ENCODE measurements at regions not wholly inside any gene's neighbourhood (a gene's known extent, or its start where the extent isn't known, plus 50 kb on each side); places are given as distances from the start of the nearest gene placed in this dataset.
"Not testable (repeated sequence)": the region's sequence is repeated elsewhere in the genome, so short reads cannot be mapped to it uniquely, and the experiment has no call there.

DNA sequence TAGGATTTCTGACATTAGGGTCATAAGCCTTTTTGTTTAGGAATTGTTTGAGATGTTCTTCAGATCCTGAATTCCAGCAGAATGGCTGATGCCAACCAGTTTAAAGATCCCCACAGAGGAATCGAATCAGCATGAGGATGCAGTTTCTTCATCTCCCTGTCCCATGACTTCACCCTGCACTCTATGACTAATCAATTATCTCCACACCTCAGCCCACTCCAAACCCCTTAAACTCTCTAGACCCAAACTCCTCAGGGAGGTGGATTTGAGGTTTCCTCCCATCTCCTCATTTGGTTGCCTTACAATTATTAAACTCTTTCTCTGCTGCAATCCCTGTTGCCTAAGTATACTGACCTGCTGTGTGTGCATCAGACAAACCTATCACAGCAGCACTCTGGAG is 86.5 kb upstream of the CRY1 start:
- DNase-seq (no peak), ATAC-seq (no peak)
- H3K4me3 ChIP-seq (ENCODE audit: low read length), result no peak overlapping the region
- H3K27me3 ChIP-seq (ENCODE audit: control insufficient read depth, insufficient read depth), result no peaks in the 10 kb centered on the region
- H3K9me3 ChIP-seq (ENCODE audit: control insufficient read depth, low read length), result no peaks in the 10 kb centered on the region
- no peaks in the 10 kb centered on the region for H3K4me1 ChIP-seq (ENCODE audit: control insufficient read depth, insufficient read depth, low read length)
- H3K27ac ChIP-seq (ENCODE audit: low read length), result no peak overlapping the region
- intact Hi-C loops (cut with DNase I), result no loop called here
- WGBS, result 75% methylated on average over 1 of the region's 1 CpG

DNA sequence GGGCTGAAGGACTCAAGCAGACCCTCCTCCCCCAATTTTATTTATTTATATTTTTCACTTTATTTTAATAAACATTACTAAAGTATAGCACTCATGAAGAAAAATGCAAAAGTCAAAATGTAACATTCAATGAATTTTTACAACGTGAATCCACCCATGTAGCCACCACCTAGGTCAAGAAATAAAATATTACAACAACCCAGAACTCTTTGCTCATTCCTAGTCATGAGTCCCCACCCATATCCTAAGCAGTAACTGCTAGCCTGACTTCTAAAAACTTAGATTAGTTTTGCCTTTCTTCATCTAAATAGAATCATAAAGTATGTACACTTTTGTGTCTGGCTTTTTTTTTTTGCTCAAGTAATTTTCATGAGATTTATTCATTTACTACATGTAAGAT is 86.9 kb upstream of the CRY1 start:
- ATAC-seq, result no peak
- no peak overlapping the region for H3K4me3 ChIP-seq (ENCODE audit: low read length)
- H3K9me3 ChIP-seq (ENCODE audit: control insufficient read depth, low read length), result no peaks in the 10 kb centered on the region
- 56% methylated on average over 1 of the region's 1 CpG for WGBS
- H3K4me1 ChIP-seq (ENCODE audit: control insufficient read depth, insufficient read depth, low read length), result no peaks in the 10 kb centered on the region
- H3K27ac ChIP-seq (ENCODE audit: low read length), result no peak overlapping the region
- H3K27me3 ChIP-seq (ENCODE audit: control insufficient read depth, insufficient read depth), result no peaks in the 10 kb centered on the region
- intact Hi-C loops (cut with DNase I), result no loop called here
- no peak for DNase-seq

DNA sequence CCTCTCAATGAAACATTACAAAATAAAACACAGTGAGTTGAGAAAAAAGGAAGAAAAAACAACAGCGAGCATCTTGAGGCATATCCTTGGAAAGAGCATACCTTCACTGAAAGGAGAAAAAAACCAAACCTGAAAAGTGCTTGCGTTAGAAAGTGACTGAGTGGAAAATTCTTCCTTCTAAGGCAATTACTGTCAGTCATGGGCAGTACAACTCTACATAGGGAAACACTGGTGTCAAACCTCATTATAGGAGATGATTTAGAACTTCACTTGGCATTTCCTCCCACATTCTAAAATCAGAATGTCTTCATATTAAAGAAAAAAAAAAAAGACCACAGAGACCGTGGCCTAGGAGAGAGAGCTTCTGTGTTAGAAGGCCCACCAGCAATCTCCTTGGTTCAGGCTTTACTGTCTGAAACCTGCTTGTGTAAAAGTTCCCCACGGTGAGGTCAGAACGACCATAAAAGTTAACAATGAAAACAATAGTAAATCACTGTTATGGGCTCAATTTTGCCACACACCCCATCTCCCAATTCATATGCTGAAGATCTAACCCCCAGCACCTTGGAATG is 91.1 kb upstream of the CRY1 start:
- intact Hi-C loops (cut with DNase I), result no loop called here

DNA sequence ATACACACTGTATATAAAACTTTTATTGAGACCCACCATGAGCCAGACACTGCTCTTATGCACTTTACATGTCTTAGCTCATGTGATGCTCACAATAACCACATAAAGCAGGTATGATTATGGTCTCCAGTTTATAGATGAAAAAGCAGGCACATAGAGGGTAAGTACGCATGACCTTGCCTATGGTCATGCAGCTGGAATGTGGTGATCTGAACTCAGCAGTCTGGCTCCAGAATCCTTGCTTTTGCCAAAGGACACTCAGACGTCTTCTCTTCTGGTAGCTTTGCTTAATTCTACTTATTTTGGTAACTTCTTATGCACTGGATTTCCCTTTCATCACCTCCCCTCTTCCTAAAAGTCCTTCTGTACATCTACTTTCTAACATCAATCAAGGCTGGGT is 103.3 kb upstream of the CRY1 start:
- Histone ChIP-seq H3K27me3 (ENCODE audit: control insufficient read depth, insufficient read depth) (no peaks in the 10 kb centered on the region), H3K4me3 (ENCODE audit: low read length) (no peak overlapping the region), H3K4me1 (ENCODE audit: control insufficient read depth, insufficient read depth, low read length) (no peaks in the 10 kb centered on the region), H3K27ac (ENCODE audit: low read length) (no peak overlapping the region), H3K9me3 (ENCODE audit: control insufficient read depth, low read length) (no peaks in the 10 kb centered on the region)
- intact Hi-C loops (cut with DNase I), result no loop called here
- DNase-seq, result no peak
- no peak for ATAC-seq
- WGBS, result 53% methylated on average over 2 of the region's 2 CpGs

More for the DNA sequence above, 91.1 kb upstream of the CRY1 start:
- Histone ChIP-seq H3K4me1 (ENCODE audit: control insufficient read depth, insufficient read depth, low read length) (no peaks in the 10 kb centered on the region), H3K27me3 (ENCODE audit: control insufficient read depth, insufficient read depth) (no peaks in the 10 kb centered on the region), H3K27ac (ENCODE audit: low read length) (no peak overlapping the region), H3K9me3 (ENCODE audit: control insufficient read depth, low read length) (no peaks in the 10 kb centered on the region), H3K4me3 (ENCODE audit: low read length) (no peak overlapping the region)
- DNase-seq, result no peak
- WGBS, result 63% methylated on average over 5 of the region's 5 CpGs
- no peak for ATAC-seq

DNA sequence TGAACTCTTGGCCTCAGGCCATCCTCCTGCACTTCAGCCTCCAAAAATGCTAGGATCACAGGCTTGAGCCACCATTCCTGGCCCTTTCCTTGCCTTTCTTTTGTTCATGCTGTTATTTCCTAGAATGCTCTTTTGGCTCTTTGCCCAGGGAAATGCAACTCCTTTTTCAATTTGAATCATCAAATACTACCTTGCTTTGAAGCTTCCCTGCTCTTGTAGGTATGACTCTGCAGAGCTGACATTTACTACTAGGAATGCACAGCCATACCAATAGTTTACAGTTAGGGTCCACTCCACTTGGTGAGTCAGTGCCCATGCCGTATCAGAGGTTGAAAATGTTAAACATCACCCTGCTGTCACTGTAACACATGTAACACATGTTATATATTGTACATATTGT is 107.0 kb upstream of the CRY1 start:
- no peak overlapping the region for H3K4me3 ChIP-seq (ENCODE audit: low read length)
- 74% methylated on average over 1 of the region's 1 CpG for WGBS

DNA sequence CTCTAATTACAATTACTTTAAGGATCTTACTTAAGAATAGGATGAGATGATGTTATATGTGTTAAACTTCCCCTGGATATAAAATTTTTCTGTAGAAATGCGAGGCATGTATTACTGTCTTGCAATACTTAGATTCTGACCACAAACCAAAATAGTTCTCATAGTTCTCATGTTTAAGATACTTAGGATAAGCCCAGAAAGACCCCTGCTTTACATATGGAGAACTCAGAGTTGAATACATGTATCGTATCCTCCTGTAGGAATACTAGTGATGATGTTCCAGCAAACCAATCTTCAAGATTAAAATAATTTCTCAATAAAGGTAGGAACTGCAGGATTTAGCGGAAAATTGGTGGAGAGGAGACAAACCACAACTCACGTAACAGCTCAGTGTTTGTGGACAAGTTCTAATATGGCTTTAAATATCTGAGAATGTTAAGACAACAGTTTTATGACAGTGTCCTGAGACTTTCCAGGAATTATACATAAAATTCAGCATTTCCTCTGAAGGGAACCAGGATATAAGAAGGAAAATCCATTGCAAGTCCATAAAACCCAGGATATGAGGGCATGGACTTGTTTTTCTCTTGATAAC is 114.7 kb upstream of the CRY1 start:
- 79% methylated on average over 4 of the region's 4 CpGs for WGBS
- H3K27ac ChIP-seq (ENCODE audit: low read length), result no peak overlapping the region
- ATAC-seq, result no peak
- no peaks in the 10 kb centered on the region for H3K9me3 ChIP-seq (ENCODE audit: control insufficient read depth, low read length)
- H3K27me3 ChIP-seq (ENCODE audit: control insufficient read depth, insufficient read depth), result no peaks in the 10 kb centered on the region
- no peak for DNase-seq
- intact Hi-C loops (cut with DNase I), result no loop called here
- H3K4me1 ChIP-seq (ENCODE audit: control insufficient read depth, insufficient read depth, low read length), result no peaks in the 10 kb centered on the region
- no peak overlapping the region for H3K4me3 ChIP-seq (ENCODE audit: low read length)

More for the DNA sequence above, 107.0 kb upstream of the CRY1 start:
- H3K9me3 ChIP-seq (ENCODE audit: control insufficient read depth, low read length), result no peaks in the 10 kb centered on the region
- no peak overlapping the region for H3K27ac ChIP-seq (ENCODE audit: low read length)
- intact Hi-C loops (cut with DNase I), result no loop called here
- H3K27me3 ChIP-seq (ENCODE audit: control insufficient read depth, insufficient read depth), result no peaks in the 10 kb centered on the region
- H3K4me1 ChIP-seq (ENCODE audit: control insufficient read depth, insufficient read depth, low read length), result no peaks in the 10 kb centered on the region
- DNase-seq (no peak), ATAC-seq (no peak)

DNA sequence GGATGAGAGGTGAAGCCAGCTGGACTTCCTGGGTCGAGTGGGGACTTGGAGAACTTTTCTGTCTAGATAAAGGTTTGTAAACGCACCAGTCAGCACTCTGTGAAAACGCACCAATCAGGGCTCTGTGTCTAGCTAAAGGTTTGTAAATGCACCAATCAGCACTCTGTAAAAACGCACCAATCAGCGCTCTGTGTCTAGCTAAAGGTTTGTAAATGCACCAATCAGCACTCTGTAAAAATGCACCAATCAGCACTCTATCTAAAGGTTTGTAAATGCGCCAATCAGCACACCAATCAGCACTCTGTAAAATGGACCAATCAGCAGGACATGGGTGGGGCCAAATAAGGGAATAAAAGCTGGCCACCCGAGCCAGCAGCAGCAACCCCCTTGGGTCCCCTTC is 116.4 kb upstream of the CRY1 start:
- H3K9me3 ChIP-seq (ENCODE audit: control insufficient read depth, low read length); DNase-seq; H3K4me1 ChIP-seq (ENCODE audit: control insufficient read depth, insufficient read depth, low read length); intact Hi-C loops (cut with DNase I); H3K4me3 ChIP-seq (ENCODE audit: low read length); ATAC-seq; H3K27me3 ChIP-seq (ENCODE audit: control insufficient read depth, insufficient read depth); H3K27ac ChIP-seq (ENCODE audit: low read length): not testable (repeated sequence)
- WGBS, result 87% methylated on average over 7 of the region's 7 CpGs

DNA sequence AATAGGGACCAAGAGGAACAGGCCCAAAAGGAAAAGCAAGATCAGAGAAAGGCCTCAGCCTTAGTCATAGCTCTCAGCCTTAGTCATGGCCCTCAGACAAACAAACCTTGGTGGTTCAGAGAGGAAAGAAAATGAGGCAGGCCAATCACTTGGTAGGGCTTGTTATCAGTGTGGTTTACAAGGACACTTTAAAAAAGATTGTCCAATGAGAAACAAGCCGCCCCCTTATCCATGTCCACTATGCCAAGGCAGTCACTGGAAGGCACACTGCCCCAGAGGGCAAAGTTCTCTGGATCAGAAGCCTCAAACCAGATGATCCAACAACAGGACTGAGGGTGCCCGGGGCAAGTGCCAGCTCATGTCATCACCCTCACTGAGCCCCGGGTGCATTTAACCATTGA is 121.0 kb upstream of the CRY1 start:
- H3K27me3 ChIP-seq (ENCODE audit: control insufficient read depth, insufficient read depth); DNase-seq; intact Hi-C loops (cut with DNase I); H3K27ac ChIP-seq (ENCODE audit: low read length); H3K9me3 ChIP-seq (ENCODE audit: control insufficient read depth, low read length); H3K4me1 ChIP-seq (ENCODE audit: control insufficient read depth, insufficient read depth, low read length); ATAC-seq; H3K4me3 ChIP-seq (ENCODE audit: low read length): not testable (repeated sequence)
- 47% methylated on average over 3 of the region's 3 CpGs for WGBS

DNA sequence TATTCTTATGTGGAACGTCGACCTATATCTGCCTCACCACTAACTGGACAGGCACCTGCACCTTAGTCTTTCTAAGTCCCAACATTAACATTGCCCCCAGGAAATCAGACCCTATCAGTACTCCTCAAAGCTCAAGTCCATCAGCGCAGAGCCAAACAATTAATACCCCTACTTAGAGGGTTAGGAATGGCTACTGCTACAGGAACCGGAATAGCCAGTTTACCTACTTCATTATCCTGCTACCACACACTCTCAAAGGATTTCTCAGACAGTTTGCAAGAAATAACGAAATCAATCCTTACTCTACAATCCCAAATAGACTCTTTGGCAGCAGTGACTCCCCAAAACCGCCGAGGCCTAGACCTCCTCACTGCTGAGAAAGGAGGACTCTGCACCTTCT is 123.1 kb upstream of the CRY1 start:
- H3K27me3 ChIP-seq (ENCODE audit: control insufficient read depth, insufficient read depth); H3K4me3 ChIP-seq (ENCODE audit: low read length); H3K4me1 ChIP-seq (ENCODE audit: control insufficient read depth, insufficient read depth, low read length); ATAC-seq; intact Hi-C loops (cut with DNase I); DNase-seq; H3K9me3 ChIP-seq (ENCODE audit: control insufficient read depth, low read length); H3K27ac ChIP-seq (ENCODE audit: low read length): not testable (repeated sequence)
- WGBS, result 89% methylated on average over 7 of the region's 7 CpGs

DNA sequence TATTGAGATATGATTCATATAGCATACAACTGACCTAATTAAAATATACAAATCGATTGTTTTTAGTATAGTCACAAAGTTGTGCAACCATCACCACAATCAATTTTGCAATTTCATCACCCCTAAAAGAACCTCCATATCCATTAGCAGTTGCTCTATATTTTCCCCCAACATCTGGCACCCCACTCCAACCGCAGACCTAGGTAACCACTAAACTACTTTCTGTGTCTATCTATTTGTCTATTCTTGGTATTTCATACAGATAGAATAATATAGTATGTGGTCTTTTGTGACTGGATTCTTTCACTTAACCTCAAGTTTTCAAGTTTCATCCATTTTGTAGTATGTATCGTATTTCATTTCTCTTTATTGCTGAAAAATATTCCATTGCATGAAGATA is 126.0 kb upstream of the CRY1 start:
- Histone ChIP-seq H3K27ac (ENCODE audit: low read length) (no peak overlapping the region), H3K4me3 (ENCODE audit: low read length) (no peak overlapping the region), H3K9me3 (ENCODE audit: control insufficient read depth, low read length) (no peaks in the 10 kb centered on the region), H3K4me1 (ENCODE audit: control insufficient read depth, insufficient read depth, low read length) (no peaks in the 10 kb centered on the region), H3K27me3 (ENCODE audit: control insufficient read depth, insufficient read depth) (no peaks in the 10 kb centered on the region)
- intact Hi-C loops (cut with DNase I), result no loop called here
- 87% methylated on average over 3 of the region's 3 CpGs for WGBS
- DNase-seq (no peak), ATAC-seq (no peak)

DNA sequence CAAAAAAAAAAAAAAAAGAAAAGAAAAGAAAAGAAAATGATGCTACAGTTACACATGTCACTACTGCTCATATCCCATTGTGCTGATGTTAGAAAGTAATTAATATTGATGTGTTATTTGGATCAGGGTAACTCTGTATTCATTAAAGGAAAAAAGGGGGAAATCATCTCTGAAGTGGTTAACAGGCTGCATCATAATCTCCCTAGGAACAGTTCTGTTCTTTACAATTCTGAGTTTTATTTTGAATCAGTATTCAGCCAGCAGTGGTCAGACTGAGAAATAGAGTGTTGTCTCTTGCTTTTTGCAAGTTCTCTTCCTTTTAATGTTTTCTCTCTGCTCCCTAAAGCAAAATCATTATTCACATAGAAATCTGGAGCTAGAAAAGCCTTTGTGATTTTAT is 128.6 kb upstream of the CRY1 start:
- intact Hi-C loops (cut with DNase I), result no loop called here
- Histone ChIP-seq H3K4me1 (ENCODE audit: control insufficient read depth, insufficient read depth, low read length) (no peaks in the 10 kb centered on the region), H3K27ac (ENCODE audit: low read length) (no peak overlapping the region), H3K4me3 (ENCODE audit: low read length) (no peak overlapping the region), H3K27me3 (ENCODE audit: control insufficient read depth, insufficient read depth) (no peaks in the 10 kb centered on the region), H3K9me3 (ENCODE audit: control insufficient read depth, low read length) (no peaks in the 10 kb centered on the region)
- no peak for ATAC-seq
- DNase-seq, result no peak

DNA sequence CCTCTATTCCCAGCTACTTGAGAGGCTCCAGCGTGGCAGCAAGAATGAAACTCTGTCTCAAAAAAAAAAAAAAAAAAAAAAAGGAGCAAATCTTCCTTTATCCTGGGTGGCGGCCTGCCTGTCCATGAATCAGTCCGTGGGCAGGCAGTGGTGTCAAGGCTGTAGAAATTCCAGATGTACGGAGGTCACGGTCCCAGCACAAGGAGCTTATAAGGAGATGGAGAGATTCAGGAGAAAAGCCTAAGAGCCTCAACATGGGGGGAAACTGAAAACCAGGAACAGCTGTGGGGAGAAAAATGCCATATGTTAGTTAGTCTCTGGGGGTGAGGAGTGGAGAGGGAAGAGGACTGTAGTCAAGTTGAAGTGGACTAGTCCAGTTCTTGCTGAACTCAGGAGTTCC is 130.5 kb upstream of the CRY1 start:
- ATAC-seq, result no peak
- DNase-seq, result no peak
- Histone ChIP-seq H3K27ac (ENCODE audit: low read length) (no peak overlapping the region), H3K4me3 (ENCODE audit: low read length) (no peak overlapping the region), H3K27me3 (ENCODE audit: control insufficient read depth, insufficient read depth) (no peaks in the 10 kb centered on the region), H3K9me3 (ENCODE audit: control insufficient read depth, low read length) (no peaks in the 10 kb centered on the region), H3K4me1 (ENCODE audit: control insufficient read depth, insufficient read depth, low read length) (no peaks in the 10 kb centered on the region)
- intact Hi-C loops (cut with DNase I), result no loop called here
- 78% methylated on average over 5 of the region's 5 CpGs for WGBS
